ENCODE measurements at regions not wholly inside any gene's neighbourhood (a gene's known extent, or its start where the extent isn't known, plus 50 kb on each side); places are given as distances from the start of the nearest gene placed in this dataset.

DNA sequence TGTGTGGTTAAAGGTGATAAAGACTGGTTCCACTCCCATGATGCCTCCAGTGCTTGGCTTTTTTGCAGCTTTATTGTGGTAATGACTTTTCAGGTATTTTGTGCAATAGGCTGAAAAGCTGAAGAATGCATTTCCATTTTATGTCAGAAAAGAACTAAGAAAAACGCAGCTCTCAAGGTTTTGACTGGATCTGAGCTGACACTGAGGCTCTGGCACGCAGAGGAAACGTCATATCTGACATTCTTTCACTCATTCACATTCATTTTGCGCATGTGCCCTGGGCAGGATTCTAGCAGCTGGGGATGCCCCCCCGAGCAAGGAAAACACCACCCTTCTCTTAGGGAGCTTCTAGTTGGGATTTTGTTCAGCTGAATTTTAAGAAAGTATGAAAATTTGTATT lies 408.5 kb upstream of the MKI67 start:
- no peak overlapping the region for H3K4me3 ChIP-seq
- no peaks in the 10 kb centered on the region for H4K20me1 ChIP-seq (ENCODE audit: insufficient read depth, poor library complexity, severe bottlenecking)
- peaks cover 45% of the 10 kb centered on the region for H3K27me3 ChIP-seq
- TF ChIP-seq EZH2phosphoT487 (IDR thresholded peaks at IDR 0.05; ENCODE audit: low read depth, severe bottlenecking, unreplicated experiment) (no peak), EZH2 (IDR thresholded peaks at IDR 0.05; ENCODE audit: borderline replicate concordance) (no peak), CTCF (IDR thresholded peaks at IDR 0.05; ENCODE audit: poor library complexity) (no peak)
- H3K4me1 ChIP-seq (ENCODE audit: insufficient read depth): peaks cover 3% of the 10 kb centered on the region
- no peaks in the 10 kb centered on the region for H3K36me3 ChIP-seq (replicated peaks; ENCODE audit: insufficient read depth, low read depth)
- H3K27ac ChIP-seq: no peak overlapping the region
- no peaks in the 10 kb centered on the region for H3K9me3 ChIP-seq (ENCODE audit: low read depth)
- no peak for DNase-seq (ENCODE audit: low spot score)
- no peaks in the 10 kb centered on the region for H3K79me2 ChIP-seq
- no peaks in the 10 kb centered on the region for H3K9me2 ChIP-seq (replicated peaks; ENCODE audit: insufficient read depth)
- WGBS (ENCODE audit: low lambda C conversion rate, missing lambda C conversion rate): 80% methylated on average over 5 of the region's 5 CpGs
- H3K4me2 ChIP-seq: no peak overlapping the region
- no peak overlapping the region for H2AFZ ChIP-seq

- peak overlapping the region; percentile 13 for H3K4me2 ChIP-seq
- WGBS (ENCODE audit: low lambda C conversion rate, missing lambda C conversion rate): 46% methylated on average over 6 of the region's 6 CpGs
- no peak overlapping the region for H3K27ac ChIP-seq
- no peaks in the 10 kb centered on the region for H3K79me2 ChIP-seq
- H2AFZ ChIP-seq: no peak overlapping the region
- DNase-seq (ENCODE audit: low spot score): no peak
- no peak overlapping the region for H3K4me3 ChIP-seq
- peaks cover 56% of the 10 kb centered on the region for H3K27me3 ChIP-seq
- no peaks in the 10 kb centered on the region for H3K9me3 ChIP-seq (ENCODE audit: low read depth)
- no peaks in the 10 kb centered on the region for H3K36me3 ChIP-seq (replicated peaks; ENCODE audit: insufficient read depth, low read depth)
- H4K20me1 ChIP-seq (ENCODE audit: insufficient read depth, poor library complexity, severe bottlenecking): no peaks in the 10 kb centered on the region
- H3K4me1 ChIP-seq (ENCODE audit: insufficient read depth): peaks cover 16% of the 10 kb centered on the region
- no peak for TF ChIP-seq EZH2phosphoT487 (IDR thresholded peaks at IDR 0.05; ENCODE audit: low read depth, severe bottlenecking, unreplicated experiment)
- TF ChIP-seq EZH2 (IDR thresholded peaks at IDR 0.05; ENCODE audit: borderline replicate concordance): no peak
- TF ChIP-seq CTCF (IDR thresholded peaks at IDR 0.05; ENCODE audit: poor library complexity): no peak
- H3K9me2 ChIP-seq (replicated peaks; ENCODE audit: insufficient read depth): no peaks in the 10 kb centered on the region
Measured at GRCh38 chr10:128536259-128536658, 410.0 kb upstream of the MKI67 start.

DNA sequence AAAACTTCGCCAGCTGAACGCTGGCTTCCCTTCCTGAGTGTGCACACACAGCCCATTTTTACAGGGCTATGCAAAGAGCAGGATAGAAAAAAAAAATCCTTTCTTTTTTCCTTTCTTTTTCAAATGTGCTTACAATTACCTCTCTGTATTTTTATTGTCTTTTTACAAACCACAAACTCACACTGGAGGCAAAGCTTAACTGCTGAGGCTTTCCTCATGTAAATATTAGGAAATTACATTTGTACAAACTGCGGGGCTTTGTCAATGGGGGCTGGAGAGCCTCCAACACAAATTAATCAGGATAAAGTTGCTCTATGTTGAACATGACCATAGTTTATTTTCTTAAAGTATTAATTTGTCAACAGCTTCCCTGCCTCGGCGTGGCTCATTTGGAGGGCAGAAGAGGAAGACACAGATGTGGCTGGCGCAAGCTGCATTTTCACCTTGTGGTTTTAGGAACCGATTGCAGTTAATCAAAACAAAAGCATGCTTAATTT lies 411.7 kb upstream of the MKI67 start:
- no peak for DNase-seq (ENCODE audit: low spot score)
- H3K4me3 ChIP-seq: no peak overlapping the region
- H3K9me2 ChIP-seq (replicated peaks; ENCODE audit: insufficient read depth): no peaks in the 10 kb centered on the region
- no peak overlapping the region for H3K27ac ChIP-seq
- H2AFZ ChIP-seq: no peak overlapping the region
- no peaks in the 10 kb centered on the region for H4K20me1 ChIP-seq (ENCODE audit: insufficient read depth, poor library complexity, severe bottlenecking)
- no peaks in the 10 kb centered on the region for H3K79me2 ChIP-seq
- H3K9me3 ChIP-seq (ENCODE audit: low read depth): no peaks in the 10 kb centered on the region
- peak overlapping the region; percentile 35 for H3K4me2 ChIP-seq
- 41% methylated on average over 7 of the region's 7 CpGs for WGBS (ENCODE audit: low lambda C conversion rate, missing lambda C conversion rate)
- H3K27me3 ChIP-seq: peaks cover 61% of the 10 kb centered on the region
- no peaks in the 10 kb centered on the region for H3K36me3 ChIP-seq (replicated peaks; ENCODE audit: insufficient read depth, low read depth)
- H3K4me1 ChIP-seq (ENCODE audit: insufficient read depth): peaks cover 20% of the 10 kb centered on the region
- TF ChIP-seq EZH2 (IDR thresholded peaks at IDR 0.05; ENCODE audit: borderline replicate concordance) (no peak), CTCF (IDR thresholded peaks at IDR 0.05; ENCODE audit: poor library complexity) (no peak), EZH2phosphoT487 (IDR thresholded peaks at IDR 0.05; ENCODE audit: low read depth, severe bottlenecking, unreplicated experiment) (no peak)

GRCh38 chr10:128538671-128539070 lies 412.4 kb upstream of the MKI67 start:
- no peaks in the 10 kb centered on the region for H4K20me1 ChIP-seq (ENCODE audit: insufficient read depth, poor library complexity, severe bottlenecking)
- H3K27ac ChIP-seq: no peak overlapping the region
- H3K4me1 ChIP-seq (ENCODE audit: insufficient read depth): peaks cover 20% of the 10 kb centered on the region
- no peak overlapping the region for H2AFZ ChIP-seq
- H3K9me2 ChIP-seq (replicated peaks; ENCODE audit: insufficient read depth): no peaks in the 10 kb centered on the region
- peaks cover 62% of the 10 kb centered on the region for H3K27me3 ChIP-seq
- no peak overlapping the region for H3K4me3 ChIP-seq
- no peak overlapping the region for H3K4me2 ChIP-seq
- no peak for DNase-seq (ENCODE audit: low spot score)
- no peaks in the 10 kb centered on the region for H3K36me3 ChIP-seq (replicated peaks; ENCODE audit: insufficient read depth, low read depth)
- H3K9me3 ChIP-seq (ENCODE audit: low read depth): no peaks in the 10 kb centered on the region
- no peak for TF ChIP-seq EZH2phosphoT487 (IDR thresholded peaks at IDR 0.05; ENCODE audit: low read depth, severe bottlenecking, unreplicated experiment)
- TF ChIP-seq CTCF (IDR thresholded peaks at IDR 0.05; ENCODE audit: poor library complexity): no peak
- TF ChIP-seq EZH2 (IDR thresholded peaks at IDR 0.05; ENCODE audit: borderline replicate concordance): no peak
- 76% methylated on average over 5 of the region's 5 CpGs for WGBS (ENCODE audit: low lambda C conversion rate, missing lambda C conversion rate)
- H3K79me2 ChIP-seq: no peaks in the 10 kb centered on the region
